ENCODE measurements at regions not wholly inside any gene's neighbourhood (a gene's known extent, or its start where the extent isn't known, plus 50 kb on each side); places are given as distances from the start of the nearest gene placed in this dataset.

DNA sequence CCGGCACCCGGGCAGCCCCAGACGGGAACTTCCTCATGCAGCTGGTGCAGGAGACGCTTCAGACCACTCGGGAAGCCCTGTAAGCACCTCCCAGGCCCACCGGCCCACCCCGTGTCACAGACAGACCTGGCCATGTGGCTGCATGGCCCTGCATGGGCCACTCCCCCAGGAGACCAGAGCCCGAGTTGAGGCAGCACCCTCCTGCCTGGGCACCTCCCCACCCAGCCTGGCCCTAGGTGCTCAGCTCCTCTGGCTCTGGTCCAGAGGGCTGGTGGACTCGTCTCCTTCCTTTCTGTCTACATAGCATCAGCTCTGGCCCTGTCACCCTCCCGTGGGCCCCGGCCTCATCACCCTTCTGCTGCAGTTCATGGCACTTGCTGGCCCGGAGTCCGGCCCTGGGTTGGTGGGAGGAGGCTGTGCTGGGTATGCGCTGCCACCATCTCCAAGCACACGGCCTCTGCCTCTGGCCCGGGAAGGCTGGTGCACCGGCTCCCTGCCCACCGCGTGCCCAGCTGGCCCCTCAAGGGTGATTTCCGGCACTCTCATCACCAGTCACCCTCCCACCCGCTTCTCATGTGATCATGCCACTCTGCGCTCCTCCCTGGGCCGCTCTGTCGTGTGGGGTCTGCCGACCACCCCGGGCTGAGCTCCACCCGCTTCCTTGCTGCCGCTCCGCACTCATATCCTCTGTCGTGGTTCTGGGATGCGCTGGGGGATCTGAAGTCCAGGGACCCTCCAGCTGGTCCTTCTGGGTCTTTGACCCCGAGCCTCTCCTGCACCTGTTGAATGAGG, 53.1 kb upstream of the DPYSL4 start:
- Histone ChIP-seq H3K4me3 (no peak overlapping the region), H3K4me1 (ENCODE audit: control insufficient read depth, insufficient read depth, low read length) (no peaks in the 10 kb centered on the region), H3K4me2 (ENCODE audit: control insufficient read depth, insufficient read depth) (no peak overlapping the region), H3K27me3 (replicated peaks in 1 of 2; ENCODE audit: control insufficient read depth in 2 of 2, insufficient read depth in 2 of 2, low read length in 1 of 2) (no peaks in the 10 kb centered on the region), H4K20me1 (ENCODE audit: control insufficient read depth, insufficient read depth) (no peaks in the 10 kb centered on the region), H3K27ac (ENCODE audit: control insufficient read depth, insufficient read depth) (no peak overlapping the region), H3K9me3 (replicated peaks; ENCODE audit: control insufficient read depth, insufficient read depth, low read length) (no peaks in the 10 kb centered on the region), H3K79me2 (ENCODE audit: control insufficient read depth, insufficient read depth, low read length) (no peaks in the 10 kb centered on the region), H3K9ac (ENCODE audit: control insufficient read depth, insufficient read depth, low read length) (no peak overlapping the region), H3K36me3 (ENCODE audit: control insufficient read depth in 2 of 2, insufficient read depth in 2 of 2, low read length in 1 of 2) (no peaks in the 10 kb centered on the region), H2AFZ (ENCODE audit: control insufficient read depth, low read depth, low read length) (no peak overlapping the region)
- intact Hi-C loops (cut with micrococcal nuclease; ENCODE audit: unreplicated experiment) = no loop called here
- ChIA-PET CTCF (no interaction called here), POLR2A (no interaction called here), RAD21 (ENCODE audit: unreplicated experiment) (no interaction called here), SMC1A (ENCODE audit: uncharacterized antibody, unreplicated experiment) (no interaction called here)
- no peak for TF ChIP-seq CBFB (IDR thresholded peaks at IDR 0.05; ENCODE audit: low read depth)
- TF ChIP-seq, protein P1, sequence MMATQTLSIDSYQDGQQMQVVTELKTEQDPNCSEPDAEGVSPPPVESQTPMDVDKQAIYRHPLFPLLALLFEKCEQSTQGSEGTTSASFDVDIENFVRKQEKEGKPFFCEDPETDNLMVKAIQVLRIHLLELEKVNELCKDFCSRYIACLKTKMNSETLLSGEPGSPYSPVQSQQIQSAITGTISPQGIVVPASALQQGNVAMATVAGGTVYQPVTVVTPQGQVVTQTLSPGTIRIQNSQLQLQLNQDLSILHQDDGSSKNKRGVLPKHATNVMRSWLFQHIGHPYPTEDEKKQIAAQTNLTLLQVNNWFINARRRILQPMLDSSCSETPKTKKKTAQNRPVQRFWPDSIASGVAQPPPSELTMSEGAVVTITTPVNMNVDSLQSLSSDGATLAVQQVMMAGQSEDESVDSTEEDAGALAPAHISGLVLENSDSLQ (IDR thresholded peaks at IDR 0.05) = no peak
- TF ChIP-seq JUND (IDR thresholded peaks at IDR 0.05; ENCODE audit: low read depth, low read length) = no peak
- TF ChIP-seq TCF7 (IDR thresholded peaks at IDR 0.05; ENCODE audit: borderline replicate concordance) = no peak
- TF ChIP-seq STAT3 (IDR thresholded peaks at IDR 0.05; ENCODE audit: low read depth, low read length) = no peak
- TF ChIP-seq, protein P2, sequence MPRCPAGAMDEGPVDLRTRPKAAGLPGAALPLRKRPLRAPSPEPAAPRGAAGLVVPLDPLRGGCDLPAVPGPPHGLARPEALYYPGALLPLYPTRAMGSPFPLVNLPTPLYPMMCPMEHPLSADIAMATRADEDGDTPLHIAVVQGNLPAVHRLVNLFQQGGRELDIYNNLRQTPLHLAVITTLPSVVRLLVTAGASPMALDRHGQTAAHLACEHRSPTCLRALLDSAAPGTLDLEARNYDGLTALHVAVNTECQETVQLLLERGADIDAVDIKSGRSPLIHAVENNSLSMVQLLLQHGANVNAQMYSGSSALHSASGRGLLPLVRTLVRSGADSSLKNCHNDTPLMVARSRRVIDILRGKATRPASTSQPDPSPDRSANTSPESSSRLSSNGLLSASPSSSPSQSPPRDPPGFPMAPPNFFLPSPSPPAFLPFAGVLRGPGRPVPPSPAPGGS (IDR thresholded peaks at IDR 0.05; ENCODE audit: borderline replicate concordance, insufficient read depth, low read depth, low read length, poor library complexity, severe bottlenecking) = no peak
- TF ChIP-seq MTA2 (IDR thresholded peaks at IDR 0.05; ENCODE audit: low read depth) = no peak
- no peak for TF ChIP-seq YY1 (IDR thresholded peaks at IDR 0.05; ENCODE audit: low read depth, low read length)
- no peak for TF ChIP-seq TAF1 (IDR thresholded peaks at IDR 0.05; ENCODE audit: borderline replicate concordance, low read depth, low read length)
- TF ChIP-seq ATF7 (IDR thresholded peaks at IDR 0.05; ENCODE audit: low read depth) = no peak
- no peak for TF ChIP-seq RUNX3 (IDR thresholded peaks at IDR 0.05; ENCODE audit: low read length)
- TF ChIP-seq CHD1 (IDR thresholded peaks at IDR 0.05; ENCODE audit: low read depth, low read length) = no peak
- TF ChIP-seq, protein P3, sequence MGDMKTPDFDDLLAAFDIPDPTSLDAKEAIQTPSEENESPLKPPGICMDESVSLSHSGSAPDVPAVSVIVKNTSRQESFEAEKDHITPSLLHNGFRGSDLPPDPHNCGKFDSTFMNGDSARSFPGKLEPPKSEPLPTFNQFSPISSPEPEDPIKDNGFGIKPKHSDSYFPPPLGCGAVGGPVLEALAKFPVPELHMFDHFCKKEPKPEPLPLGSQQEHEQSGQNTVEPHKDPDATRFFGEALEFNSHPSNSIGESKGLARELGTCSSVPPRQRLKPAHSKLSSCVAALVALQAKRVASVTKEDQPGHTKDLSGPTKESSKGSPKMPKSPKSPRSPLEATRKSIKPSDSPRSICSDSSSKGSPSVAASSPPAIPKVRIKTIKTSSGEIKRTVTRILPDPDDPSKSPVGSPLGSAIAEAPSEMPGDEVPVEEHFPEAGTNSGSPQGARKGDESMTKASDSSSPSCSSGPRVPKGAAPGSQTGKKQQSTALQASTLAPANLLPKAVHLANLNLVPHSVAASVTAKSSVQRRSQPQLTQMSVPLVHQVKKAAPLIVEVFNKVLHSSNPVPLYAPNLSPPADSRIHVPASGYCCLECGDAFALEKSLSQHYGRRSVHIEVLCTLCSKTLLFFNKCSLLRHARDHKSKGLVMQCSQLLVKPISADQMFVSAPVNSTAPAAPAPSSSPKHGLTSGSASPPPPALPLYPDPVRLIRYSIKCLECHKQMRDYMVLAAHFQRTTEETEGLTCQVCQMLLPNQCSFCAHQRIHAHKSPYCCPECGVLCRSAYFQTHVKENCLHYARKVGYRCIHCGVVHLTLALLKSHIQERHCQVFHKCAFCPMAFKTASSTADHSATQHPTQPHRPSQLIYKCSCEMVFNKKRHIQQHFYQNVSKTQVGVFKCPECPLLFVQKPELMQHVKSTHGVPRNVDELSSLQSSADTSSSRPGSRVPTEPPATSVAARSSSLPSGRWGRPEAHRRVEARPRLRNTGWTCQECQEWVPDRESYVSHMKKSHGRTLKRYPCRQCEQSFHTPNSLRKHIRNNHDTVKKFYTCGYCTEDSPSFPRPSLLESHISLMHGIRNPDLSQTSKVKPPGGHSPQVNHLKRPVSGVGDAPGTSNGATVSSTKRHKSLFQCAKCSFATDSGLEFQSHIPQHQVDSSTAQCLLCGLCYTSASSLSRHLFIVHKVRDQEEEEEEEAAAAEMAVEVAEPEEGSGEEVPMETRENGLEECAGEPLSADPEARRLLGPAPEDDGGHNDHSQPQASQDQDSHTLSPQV (IDR thresholded peaks at IDR 0.05) = no peak
- no peak for TF ChIP-seq TCF3 (IDR thresholded peaks at IDR 0.05; ENCODE audit: borderline replicate concordance, insufficient read depth, low read depth, low read length)
- TF ChIP-seq SMAD1 (IDR thresholded peaks at IDR 0.05; ENCODE audit: low read depth, partially characterized antibody) = no peak
- no peak for TF ChIP-seq CHD4 (IDR thresholded peaks at IDR 0.05)
- no peak for TF ChIP-seq MTA3 (IDR thresholded peaks at IDR 0.05; ENCODE audit: borderline replicate concordance, low read length)
- ATAC-seq (no peak), FAIRE-seq (no peak), DNase-seq (ENCODE audit: low read depth, low spot score) (no peak)
- in situ Hi-C loops (cut with MboI) = no loop called here
- WGBS (ENCODE audit: insufficient coverage, insufficient replicate concordance, low lambda C conversion rate, missing lambda C conversion rate) = 56% methylated on average over 31 of the region's 32 CpGs
- no TSS peak for BruUV-seq (replicated peaks)

Data from GM12878 (cell line).